ENCODE measurements at regions not wholly inside any gene's neighbourhood (a gene's known extent, or its start where the extent isn't known, plus 50 kb on each side); places are given as distances from the start of the nearest gene placed in this dataset.

GRCh38 chr6:45775026-45775697, 240.5 kb downstream of the CLIC5 start:
- no peak overlapping the region for H3K4me3 Mint-ChIP-seq
- WGBS (ENCODE audit: insufficient coverage): 90% methylated on average over 3 of the region's 5 CpGs
- no peak overlapping the region for H3K4me3 ChIP-seq (replicated peaks in 1 of 3; ENCODE audit: low read depth in 2 of 3, low read length in 3 of 3)
- H3K27ac ChIP-seq (ENCODE audit: low read depth in 1 of 2, low read length in 2 of 2): no peak overlapping the region
- H3K4me1 ChIP-seq (ENCODE audit: control insufficient read depth in 1 of 2, insufficient read depth in 2 of 2, low read length in 2 of 2): no peaks in the 10 kb centered on the region
- TF ChIP-seq CTCF (IDR thresholded peaks at IDR 0.05): no peak
- H3K4me1 Mint-ChIP-seq: no peaks in the 10 kb centered on the region
- no peak for DNase-seq
- intact Hi-C loops (cut with micrococcal nuclease): no loop called here
- no peaks in the 10 kb centered on the region for H3K79me2 ChIP-seq (ENCODE audit: insufficient read depth, low read length)
- no peaks in the 10 kb centered on the region for H3K36me3 ChIP-seq (replicated peaks in 1 of 2; ENCODE audit: control insufficient read depth in 1 of 2, insufficient read depth in 2 of 2, low read length in 2 of 2)
- no peaks in the 10 kb centered on the region for H3K36me3 Mint-ChIP-seq
- no peak overlapping the region for H3K4me2 ChIP-seq (replicated peaks; ENCODE audit: extremely low read depth, low read length, poor library complexity, severe bottlenecking)
- peaks cover 0 to 4% (median 2%) of the 10 kb centered on the region in 7 donors for H3K9me3 Mint-ChIP-seq
- no peak overlapping the region for H2AFZ ChIP-seq (ENCODE audit: insufficient read depth, low read depth, low read length, poor library complexity, severe bottlenecking)
- H3K9ac ChIP-seq (ENCODE audit: insufficient read depth, low read length, poor library complexity, severe bottlenecking): no peak overlapping the region
- no peaks in the 10 kb centered on the region for H3K27me3 ChIP-seq (ENCODE audit: control insufficient read depth in 2 of 2, insufficient read depth in 2 of 2, low read length in 2 of 2)
- no peak overlapping the region for H3K27ac Mint-ChIP-seq
- peaks cover 0 to 2% (median 0%) of the 10 kb centered on the region in 3 donors for H3K27me3 Mint-ChIP-seq (ENCODE audit: low read depth in 3 of 3)
- no peaks in the 10 kb centered on the region for H3K9me3 ChIP-seq (replicated peaks in 1 of 2; ENCODE audit: control insufficient read depth in 1 of 2, insufficient read depth in 1 of 2, low read length in 2 of 2)
- no peaks in the 10 kb centered on the region for H4K20me1 ChIP-seq (ENCODE audit: insufficient read depth, low read length)

DNA sequence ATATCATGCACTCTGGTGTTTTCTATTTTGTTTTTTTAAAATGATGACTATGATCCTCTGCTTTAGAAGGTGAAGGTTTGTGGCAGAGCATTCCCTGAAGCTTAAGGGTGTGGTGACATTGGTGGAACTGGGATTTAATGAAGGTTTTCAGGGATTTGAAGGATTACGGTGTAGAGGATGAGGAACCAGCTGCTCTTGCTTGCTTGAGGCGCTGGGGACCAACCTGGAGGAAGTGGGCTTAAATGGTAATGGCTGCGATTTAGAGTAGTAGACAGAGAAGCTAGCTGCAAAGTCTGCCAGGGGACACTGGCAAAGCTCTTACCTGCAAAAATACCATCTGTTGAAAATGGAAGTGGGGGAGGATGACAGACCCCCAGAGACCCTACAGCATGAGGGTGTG, 241.8 kb downstream of the CLIC5 start:
- Mint-ChIP-seq H3K27ac (no peak overlapping the region), H3K27me3 (ENCODE audit: low read depth in 3 of 3) (peaks cover 0 to 2% (median 0%) of the 10 kb centered on the region in 3 donors), H3K4me1 (no peaks in the 10 kb centered on the region), H3K36me3 (no peaks in the 10 kb centered on the region), H3K9me3 (peaks cover 0 to 4% (median 2%) of the 10 kb centered on the region in 7 donors), H3K4me3 (no peak overlapping the region)
- Histone ChIP-seq H3K4me1 (ENCODE audit: control insufficient read depth in 1 of 2, insufficient read depth in 2 of 2, low read length in 2 of 2) (no peaks in the 10 kb centered on the region), H3K4me2 (replicated peaks; ENCODE audit: extremely low read depth, low read length, poor library complexity, severe bottlenecking) (no peak overlapping the region), H2AFZ (ENCODE audit: insufficient read depth, low read depth, low read length, poor library complexity, severe bottlenecking) (no peak overlapping the region), H3K9ac (ENCODE audit: insufficient read depth, low read length, poor library complexity, severe bottlenecking) (no peak overlapping the region), H3K27me3 (ENCODE audit: control insufficient read depth in 2 of 2, insufficient read depth in 2 of 2, low read length in 2 of 2) (no peaks in the 10 kb centered on the region), H3K9me3 (replicated peaks in 1 of 2; ENCODE audit: control insufficient read depth in 1 of 2, insufficient read depth in 1 of 2, low read length in 2 of 2) (no peaks in the 10 kb centered on the region), H3K27ac (ENCODE audit: low read depth in 1 of 2, low read length in 2 of 2) (no peak overlapping the region), H4K20me1 (ENCODE audit: insufficient read depth, low read length) (no peaks in the 10 kb centered on the region), H3K4me3 (replicated peaks in 1 of 3; ENCODE audit: low read depth in 2 of 3, low read length in 3 of 3) (no peak overlapping the region), H3K36me3 (replicated peaks in 1 of 2; ENCODE audit: control insufficient read depth in 1 of 2, insufficient read depth in 2 of 2, low read length in 2 of 2) (no peaks in the 10 kb centered on the region), H3K79me2 (ENCODE audit: insufficient read depth, low read length) (no peaks in the 10 kb centered on the region)
- WGBS (ENCODE audit: insufficient coverage): 21% methylated on average over 3 of the region's 3 CpGs
- TF ChIP-seq CTCF (IDR thresholded peaks at IDR 0.05): no peak
- intact Hi-C loops (cut with micrococcal nuclease): no loop called here
- DNase-seq: no peak
